Mucosa of descending colon (tissue), 3 donors: ENCODE measurements at regions not wholly inside any gene's neighbourhood (a gene's known extent, or its start where the extent isn't known, plus 50 kb on each side); places are given as distances from the start of the nearest gene placed in this dataset.
A peak's percentile ranks its signal among the peaks of the same experiment; 100 is the strongest.

Experiments
- ATAC-seq: fragments of 200-7000 bp; cut with Tn5 transposase; one replicate; pipeline ENCODE4 v1.9.1; 2020; ENCODE audit warnings: mild to moderate bottlenecking, moderate library complexity
- DNase-seq, 3 donors: peaks; one replicate each; pipeline ENCODE4 v3.0.0-alpha.2; 2020
- H3K36me3 ChIP-seq: fragments of 200-600 bp; one replicate; pipeline ENCODE4 v1.8.0; 2021; ENCODE audit warnings: low read depth, mild to moderate bottlenecking
- H3K4me1 ChIP-seq: fragments of 200-600 bp; one replicate; pipeline ENCODE4 v1.8.0; 2021; ENCODE audit warnings: low read depth, mild to moderate bottlenecking
- H3K4me3 ChIP-seq: fragments of 200-600 bp; one replicate; pipeline ENCODE4 v1.8.0; 2021; ENCODE audit warnings: mild to moderate bottlenecking
- H3K9me3 ChIP-seq: fragments of 200-600 bp; one replicate; pipeline ENCODE4 v1.8.0; 2021; ENCODE audit warnings: mild to moderate bottlenecking
- intact Hi-C, 2 donors: fragments of 100-400 bp; cut with DNase I in 1 of 2; cut with micrococcal nuclease in 1 of 2; formaldehyde crosslinking; loops; one replicate each; pipeline versions ENCODE4 v1.11.0 to v1.11.1; 2022; cut with DNase I, micrococcal nuclease
- TF ChIP-seq, protein P1 (sequence below): fragments of 200-600 bp; IDR thresholded peaks from one replicate; pipeline ENCODE4 v1.8.0; 2022; ENCODE audit warnings: antibody characterized with exemption, mild to moderate bottlenecking
- donor health status: DM: no; HTN: no; CAD: no; lungs with moderate emphysema.
- donor health status: DM: no; HTN: no; CAD: no.
- donor health status: DM: no; HTN: yes; CAD: no.

DNA sequence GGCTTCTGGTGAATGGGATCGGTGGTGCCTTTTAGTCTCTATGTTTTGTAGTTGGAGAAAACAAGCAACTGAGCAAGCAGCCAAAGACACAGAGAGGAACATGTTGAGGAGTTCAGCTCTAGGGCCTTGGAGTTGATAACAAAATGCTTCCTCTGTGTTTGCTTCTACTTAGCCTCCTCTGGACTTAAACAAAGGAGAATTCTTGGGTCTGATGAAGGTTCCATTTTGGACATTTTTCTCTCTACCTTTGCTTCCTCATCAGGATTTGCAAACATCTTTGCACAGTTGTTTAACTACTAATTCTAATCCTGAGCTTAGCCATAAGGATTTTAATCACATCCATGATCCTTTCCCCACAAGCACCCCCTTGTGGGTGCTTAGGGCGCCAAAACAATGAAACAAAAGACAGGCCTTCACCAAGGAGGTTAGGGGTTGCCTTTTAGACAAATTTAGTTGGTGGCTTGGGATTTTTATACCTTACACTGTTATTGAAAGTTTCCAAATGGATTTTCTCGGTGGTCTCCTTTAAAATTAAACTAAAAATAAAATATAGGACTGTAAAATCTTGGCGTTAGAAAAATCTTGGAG, 148.5 kb upstream of the SATB2 start:
- intact Hi-C loops: no loop called here
- Histone ChIP-seq H3K4me3 (no peak overlapping the region), H3K4me1 (no peaks in the 10 kb centered on the region), H3K9me3 (no peaks in the 10 kb centered on the region), H3K36me3 (no peaks in the 10 kb centered on the region)
- DNase-seq (no peak), ATAC-seq (no peak)
- TF ChIP-seq, protein P1, sequence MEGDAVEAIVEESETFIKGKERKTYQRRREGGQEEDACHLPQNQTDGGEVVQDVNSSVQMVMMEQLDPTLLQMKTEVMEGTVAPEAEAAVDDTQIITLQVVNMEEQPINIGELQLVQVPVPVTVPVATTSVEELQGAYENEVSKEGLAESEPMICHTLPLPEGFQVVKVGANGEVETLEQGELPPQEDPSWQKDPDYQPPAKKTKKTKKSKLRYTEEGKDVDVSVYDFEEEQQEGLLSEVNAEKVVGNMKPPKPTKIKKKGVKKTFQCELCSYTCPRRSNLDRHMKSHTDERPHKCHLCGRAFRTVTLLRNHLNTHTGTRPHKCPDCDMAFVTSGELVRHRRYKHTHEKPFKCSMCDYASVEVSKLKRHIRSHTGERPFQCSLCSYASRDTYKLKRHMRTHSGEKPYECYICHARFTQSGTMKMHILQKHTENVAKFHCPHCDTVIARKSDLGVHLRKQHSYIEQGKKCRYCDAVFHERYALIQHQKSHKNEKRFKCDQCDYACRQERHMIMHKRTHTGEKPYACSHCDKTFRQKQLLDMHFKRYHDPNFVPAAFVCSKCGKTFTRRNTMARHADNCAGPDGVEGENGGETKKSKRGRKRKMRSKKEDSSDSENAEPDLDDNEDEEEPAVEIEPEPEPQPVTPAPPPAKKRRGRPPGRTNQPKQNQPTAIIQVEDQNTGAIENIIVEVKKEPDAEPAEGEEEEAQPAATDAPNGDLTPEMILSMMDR: no peak

DNA sequence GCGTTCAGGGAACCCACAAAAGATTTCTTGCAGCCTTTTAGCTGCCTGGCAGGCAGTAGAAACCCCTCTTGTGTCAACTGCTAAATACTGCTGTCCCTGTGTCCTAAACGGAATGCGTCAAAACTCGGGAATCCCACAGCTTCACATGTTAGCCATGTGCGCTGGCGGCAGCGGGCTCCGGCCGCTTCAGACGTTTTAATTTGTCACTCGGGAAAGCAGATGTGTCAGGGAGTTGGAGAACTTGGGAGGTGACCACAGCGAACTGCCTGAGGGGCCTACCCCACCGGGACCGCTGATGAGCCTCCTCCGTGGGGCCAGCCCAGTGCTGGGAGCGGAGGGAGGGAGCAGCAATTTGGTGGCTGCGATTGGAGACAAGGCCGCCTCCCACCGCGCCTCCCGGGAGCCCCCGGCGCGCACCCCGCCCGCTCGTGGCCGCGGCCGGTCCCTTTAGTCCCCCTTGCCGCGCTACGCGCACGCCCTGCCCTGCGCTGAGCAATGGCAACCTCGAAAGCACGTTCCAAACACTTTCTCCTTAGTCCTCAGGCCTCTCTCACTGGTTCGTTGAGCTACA, 146.1 kb upstream of the SATB2 start:
- Histone ChIP-seq H3K4me3 (no peak overlapping the region), H3K36me3 (no peaks in the 10 kb centered on the region), H3K4me1 (no peaks in the 10 kb centered on the region), H3K9me3 (no peaks in the 10 kb centered on the region)
- intact Hi-C loops: no loop called here
- TF ChIP-seq, protein P1: no peak
- ATAC-seq (no peak), DNase-seq (no peak)

DNA sequence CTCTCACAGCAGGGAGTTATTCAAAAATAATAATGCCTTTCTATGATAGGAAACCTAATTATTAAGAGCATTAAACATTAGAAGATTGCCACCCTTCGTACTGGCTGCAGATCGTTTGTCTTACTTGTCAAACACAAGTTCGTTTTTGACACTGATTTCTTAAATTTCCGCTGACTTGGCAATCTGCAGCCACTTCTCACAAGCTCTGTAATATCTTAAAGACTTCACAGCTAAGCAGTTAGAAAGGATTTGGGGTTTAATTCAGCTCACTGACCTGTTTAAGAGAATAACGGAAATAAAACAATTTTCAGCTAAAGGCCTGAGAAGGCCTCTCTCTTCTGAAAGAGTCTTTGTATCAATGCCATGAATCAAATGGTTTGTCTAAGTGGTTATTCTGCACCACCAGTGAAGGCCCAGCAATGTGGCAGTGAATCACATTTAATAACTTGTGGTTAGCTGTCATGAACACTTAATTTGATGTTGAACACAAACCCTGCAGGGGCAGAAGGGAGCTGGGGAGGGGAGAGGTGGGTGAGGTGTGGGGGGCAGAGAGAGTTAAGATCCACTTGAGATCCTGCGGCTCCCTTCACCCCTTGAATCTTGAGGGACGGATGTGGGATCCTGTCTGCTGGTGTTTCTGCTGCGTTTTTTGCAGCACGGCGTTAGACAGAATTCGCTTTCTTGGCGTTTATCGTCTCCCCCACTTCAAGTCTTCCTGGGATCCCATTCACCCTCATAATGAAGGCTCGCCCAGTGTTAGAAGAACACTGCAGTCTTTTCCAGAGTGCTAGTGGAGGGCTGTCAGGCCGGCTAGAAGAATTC, 145.4 kb upstream of the SATB2 start:
- Histone ChIP-seq H3K36me3 (no peaks in the 10 kb centered on the region), H3K4me1 (no peaks in the 10 kb centered on the region), H3K9me3 (no peaks in the 10 kb centered on the region), H3K4me3 (no peak overlapping the region)
- TF ChIP-seq, protein P1: no peak
- intact Hi-C loops: no loop called here
- no peak for DNase-seq
- no peak for ATAC-seq

DNA sequence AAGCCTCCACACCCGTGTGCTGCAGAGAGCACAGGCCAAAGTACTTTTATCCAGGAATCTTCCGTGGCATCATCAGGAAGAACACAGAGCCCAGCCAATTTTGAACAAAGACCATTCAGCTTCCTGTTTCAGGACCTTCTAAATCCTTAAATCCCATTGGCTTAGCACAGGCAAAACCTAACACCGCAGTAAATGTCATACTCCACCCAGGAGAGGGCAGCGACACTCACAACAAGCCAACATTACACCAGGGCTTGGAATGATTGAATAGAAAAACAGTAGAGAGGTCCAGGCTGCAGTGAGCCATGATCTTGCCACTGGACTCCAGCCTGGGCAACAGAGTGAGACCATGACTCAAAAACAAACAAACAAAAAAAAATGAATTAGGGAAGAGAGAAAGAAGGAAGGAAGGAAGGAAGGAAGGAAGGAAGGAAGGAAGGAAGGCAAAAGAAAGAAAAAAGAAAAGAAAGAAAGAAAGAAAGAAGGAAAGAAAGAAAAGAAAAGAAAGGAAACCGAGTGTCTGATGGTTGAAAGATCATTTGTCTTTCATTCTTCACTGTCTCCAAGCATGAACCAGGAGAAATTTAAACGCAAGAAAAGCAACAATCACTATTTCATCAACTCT, 144.6 kb upstream of the SATB2 start:
- DNase-seq (peak in 1 of 3 donors; percentile 10), ATAC-seq (peak; percentile 73)
- Histone ChIP-seq H3K36me3 (no peaks in the 10 kb centered on the region), H3K4me1 (no peaks in the 10 kb centered on the region), H3K4me3 (no peak overlapping the region), H3K9me3 (no peaks in the 10 kb centered on the region)
- intact Hi-C loops: no loop called here
- TF ChIP-seq, protein P1: no peak

DNA sequence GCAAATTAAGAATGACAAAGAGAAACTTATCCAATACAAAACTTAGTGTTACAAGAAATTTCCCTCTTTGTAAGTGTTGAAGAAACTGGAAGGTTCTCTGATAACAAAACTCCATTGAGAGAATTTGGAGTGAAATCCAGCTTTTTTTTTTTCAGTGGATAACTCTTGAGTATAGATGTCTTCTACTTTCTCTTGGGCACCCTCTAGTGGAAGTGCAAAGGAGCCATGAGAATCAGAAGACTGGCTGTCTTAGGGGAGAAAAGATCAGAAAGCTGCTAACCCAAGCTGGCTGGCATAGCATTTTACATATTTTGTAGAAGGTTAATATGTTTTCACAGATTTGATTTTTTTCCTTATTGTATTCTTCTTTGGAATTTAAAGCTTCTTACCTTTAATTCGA, 138.8 kb upstream of the SATB2 start:
- Histone ChIP-seq H3K9me3 (no peaks in the 10 kb centered on the region), H3K36me3 (no peaks in the 10 kb centered on the region), H3K4me3 (no peak overlapping the region), H3K4me1 (no peaks in the 10 kb centered on the region)
- intact Hi-C loops: no loop called here
- peak in 1 of 3 donors; percentile 60 for DNase-seq
- TF ChIP-seq, protein P1: peak; percentile 38
- ATAC-seq: peak; percentile 62
